Breast epithelium (tissue), 3 donors: ENCODE measurements at regions not wholly inside any gene's neighbourhood (a gene's known extent, or its start where the extent isn't known, plus 50 kb on each side); places are given as distances from the start of the nearest gene placed in this dataset.
"Not testable (repeated sequence)": the region's sequence is repeated elsewhere in the genome, so short reads cannot be mapped to it uniquely, and the experiment has no call there.

Experiments used
- POLR2A ChIP-seq: fragments of 450-650 bp; IDR thresholded peaks from one replicate; pipeline ENCODE4 v1.6.1; 2016; ENCODE audit warnings: antibody characterized with exemption, mild to moderate bottlenecking, moderate library complexity
- POLR2AphosphoS5 ChIP-seq, 3 donors: sonication (generic); formaldehyde crosslinking; IDR thresholded peaks; one replicate each; pipeline ENCODE4 v1.6.1; 2017; ENCODE audit warnings: antibody characterized with exemption in 3 of 3
- TF ChIP-seq, protein P1 (sequence below), 3 donors: fragments of 450-650 bp; IDR thresholded peaks; one replicate each; pipeline ENCODE4 v1.5.1; 2016 to 2017; ENCODE audit warnings: antibody characterized with exemption in 3 of 3, mild to moderate bottlenecking in 3 of 3, moderate library complexity in 3 of 3

GRCh38 chr3:195990841-195991174, 82.5 kb upstream of the TNK2 start:
- TF ChIP-seq, protein P1, sequence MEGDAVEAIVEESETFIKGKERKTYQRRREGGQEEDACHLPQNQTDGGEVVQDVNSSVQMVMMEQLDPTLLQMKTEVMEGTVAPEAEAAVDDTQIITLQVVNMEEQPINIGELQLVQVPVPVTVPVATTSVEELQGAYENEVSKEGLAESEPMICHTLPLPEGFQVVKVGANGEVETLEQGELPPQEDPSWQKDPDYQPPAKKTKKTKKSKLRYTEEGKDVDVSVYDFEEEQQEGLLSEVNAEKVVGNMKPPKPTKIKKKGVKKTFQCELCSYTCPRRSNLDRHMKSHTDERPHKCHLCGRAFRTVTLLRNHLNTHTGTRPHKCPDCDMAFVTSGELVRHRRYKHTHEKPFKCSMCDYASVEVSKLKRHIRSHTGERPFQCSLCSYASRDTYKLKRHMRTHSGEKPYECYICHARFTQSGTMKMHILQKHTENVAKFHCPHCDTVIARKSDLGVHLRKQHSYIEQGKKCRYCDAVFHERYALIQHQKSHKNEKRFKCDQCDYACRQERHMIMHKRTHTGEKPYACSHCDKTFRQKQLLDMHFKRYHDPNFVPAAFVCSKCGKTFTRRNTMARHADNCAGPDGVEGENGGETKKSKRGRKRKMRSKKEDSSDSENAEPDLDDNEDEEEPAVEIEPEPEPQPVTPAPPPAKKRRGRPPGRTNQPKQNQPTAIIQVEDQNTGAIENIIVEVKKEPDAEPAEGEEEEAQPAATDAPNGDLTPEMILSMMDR (IDR thresholded peaks at IDR 0.05), result not testable (repeated sequence)
- not testable (repeated sequence) for TF ChIP-seq POLR2A; POLR2AphosphoS5 (IDR thresholded peaks at IDR 0.05)
